Ovary (tissue), 7 donors: ENCODE measurements at regions not wholly inside any gene's neighbourhood (a gene's known extent, or its start where the extent isn't known, plus 50 kb on each side); places are given as distances from the start of the nearest gene placed in this dataset.
A peak's percentile ranks its signal among the peaks of the same experiment; 100 is the strongest.

Experiments
- DNase-seq, 5 donors: peaks; one replicate each; pipeline ENCODE4 v3.0.0-alpha.2; 2019 to 2020
- H3K27ac ChIP-seq, 2 donors: fragments of 200-600 bp; one replicate each; pipeline versions ENCODE4 v1.5.1 to v1.8.0; 2019 to 2022
- H3K27me3 ChIP-seq: fragments of 200-600 bp; one replicate; pipeline ENCODE4 v1.8.0; 2022
- H3K36me3 ChIP-seq: fragments of 200-600 bp; sonication (generic); one replicate; pipeline ENCODE4 v1.5.1; 2019
- H3K4me1 ChIP-seq: one replicate; pipeline ENCODE4 v1.8.1; 2013; ENCODE audit warnings: mild to moderate bottlenecking, moderate library complexity; ENCODE audit not compliant: insufficient read depth
- H3K4me3 ChIP-seq: fragments of 200-600 bp; sonication (generic); one replicate; pipeline ENCODE4 v1.5.1; 2017
- H3K9me3 ChIP-seq, 2 donors: fragments of 200-600 bp in 1 of 2; sonication (generic) in 1 of 2; one replicate each; pipeline versions ENCODE4 v1.5.1 to v1.8.1; 2013 to 2019; ENCODE audit warnings: mild to moderate bottlenecking in 1 of 2, moderate library complexity in 1 of 2
- CTCF ChIP-seq, 3 donors: fragments of 450-650 bp in 2 of 3; fragments of 200-600 bp in 1 of 3; IDR thresholded peaks; one replicate each; pipeline versions ENCODE4 v1.5.1 to v1.8.0; 2016 to 2022; ENCODE audit warnings: antibody characterized with exemption in 3 of 3, mild to moderate bottlenecking in 1 of 3
- EP300 ChIP-seq: sonication (generic); formaldehyde crosslinking; IDR thresholded peaks from one replicate; pipeline ENCODE4 v1.6.1; 2017; ENCODE audit warnings: antibody characterized with exemption
- POLR2A ChIP-seq: fragments of 450-650 bp; IDR thresholded peaks from one replicate; pipeline ENCODE4 v1.6.1; 2017; ENCODE audit warnings: antibody characterized with exemption, mild to moderate bottlenecking, moderate library complexity
- WGBS, 3 donors: extraction: QIAGEN DNeasy Blood & Tissue Kit in 1 of 3; methylation state at CpG; one replicate each; pipeline versions ENCODE4 v1.1.5 to v1.1.7; 2013 to 2017; 5-methylcytosine and 5-hydroxymethylcytosine counted together
- intact Hi-C, 4 donors: fragments of 100-400 bp; cut with DNase I; formaldehyde crosslinking; loops; one replicate each; pipeline versions ENCODE4 v1.11.0 to v1.15.1; 2022 to 2023
- donor health status: DM: no; HTN: no; CAD: no; lungs with moderate emphysema.
- donor health status: DM: no; HTN: no; CAD: no.
- donor health status: Bipolar disorder and iron deficiency.
- donor health status: DM: no; HTN: no; CAD: no.
- donor health status: DM: yes; HTN: yes; CAD: no.

GRCh38 chr5:158492136-158492535 is 607.6 kb downstream of the EBF1 start:
- Histone ChIP-seq H3K27me3 (no peaks in the 10 kb centered on the region), H3K4me3 (no peak overlapping the region), H3K36me3 (no peaks in the 10 kb centered on the region), H3K9me3 (no peaks in the 10 kb centered on the region), H3K27ac (no peak overlapping the region), H3K4me1 (peaks cover 3% of the 10 kb centered on the region)
- TF ChIP-seq EP300 (no peak), POLR2A (no peak), CTCF (IDR thresholded peaks at IDR 0.05) (no peak)
- no peak for DNase-seq
- intact Hi-C loops, result no loop called here

- Histone ChIP-seq H3K4me1 (peaks cover 15% of the 10 kb centered on the region), H3K27ac (no peak overlapping the region), H3K36me3 (no peaks in the 10 kb centered on the region), H3K27me3 (no peaks in the 10 kb centered on the region), H3K9me3 (no peaks in the 10 kb centered on the region), H3K4me3 (no peak overlapping the region)
- intact Hi-C loops, result no loop called here
- no peak for DNase-seq
- TF ChIP-seq POLR2A (no peak), CTCF (IDR thresholded peaks at IDR 0.05) (no peak)
- 1 to 12% (median 4%) methylated on average over 1 of the region's 1 CpG for WGBS, 3 donors
Observed at GRCh38 chr5:158487664-158488063, 612.1 kb downstream of the EBF1 start.

- no peak for DNase-seq
- no peak overlapping the region for H3K4me3 ChIP-seq
- intact Hi-C loops, result no loop called here
- H3K4me1 ChIP-seq, result peaks cover 15% of the 10 kb centered on the region
- H3K27ac ChIP-seq, result no peak overlapping the region
- no peaks in the 10 kb centered on the region for H3K9me3 ChIP-seq
- WGBS, 3 donors, result 24 to 32% (median 29%) methylated on average over 1 of the region's 1 CpG
- TF ChIP-seq CTCF (IDR thresholded peaks at IDR 0.05) (no peak), POLR2A (no peak), EP300 (no peak)
- H3K27me3 ChIP-seq, result no peaks in the 10 kb centered on the region
- no peaks in the 10 kb centered on the region for H3K36me3 ChIP-seq
Observed at GRCh38 chr5:158487156-158487555, 612.6 kb downstream of the EBF1 start.

GRCh38 chr5:158486566-158486965 is 613.1 kb downstream of the EBF1 start:
- intact Hi-C loops, result no loop called here
- H3K4me1 ChIP-seq, result peaks cover 15% of the 10 kb centered on the region
- H3K27me3 ChIP-seq, result no peaks in the 10 kb centered on the region
- no peaks in the 10 kb centered on the region for H3K9me3 ChIP-seq
- H3K27ac ChIP-seq, result no peak overlapping the region
- no peak overlapping the region for H3K4me3 ChIP-seq
- no peaks in the 10 kb centered on the region for H3K36me3 ChIP-seq
- WGBS, 3 donors, result 35 to 55% (median 53%) methylated on average over 3 of the region's 3 CpGs
- TF ChIP-seq POLR2A (no peak), CTCF (IDR thresholded peaks at IDR 0.05) (no peak), EP300 (no peak)
- DNase-seq, result no peak

- Histone ChIP-seq H3K27me3 (no peaks in the 10 kb centered on the region), H3K4me1 (peaks cover 15% of the 10 kb centered on the region), H3K27ac (no peak overlapping the region), H3K36me3 (no peaks in the 10 kb centered on the region), H3K4me3 (no peak overlapping the region), H3K9me3 (no peaks in the 10 kb centered on the region)
- intact Hi-C loops, result no loop called here
- peak in 1 of 5 donors; percentile 54 for DNase-seq
- 54 to 88% (median 77%) methylated on average over 6 of the region's 6 CpGs for WGBS, 3 donors
- TF ChIP-seq POLR2A, result no peak
- no peak for TF ChIP-seq EP300
- no peak for TF ChIP-seq CTCF (IDR thresholded peaks at IDR 0.05)
Observed at GRCh38 chr5:158485604-158486081, 614.1 kb downstream of the EBF1 start.
